GM23248 (cell line): ENCODE measurements at regions not wholly inside any gene's neighbourhood (a gene's known extent, or its start where the extent isn't known, plus 50 kb on each side); places are given as distances from the start of the nearest gene placed in this dataset.

Experiments used
- EZH2 ChIP-seq: fragments of 200-600 bp; sonication (generic); IDR thresholded peaks from 2 replicates; pipeline ENCODE4 v1.6.1; 2018; ENCODE audit warnings: antibody characterized with exemption, mild to moderate bottlenecking; ENCODE audit not compliant: insufficient read depth, poor library complexity, severe bottlenecking
- EZH2phosphoT487 ChIP-seq: fragments of 200-600 bp; sonication (generic); IDR thresholded peaks from 2 replicates; pipeline ENCODE4 v1.6.1; 2018; ENCODE audit warnings: antibody characterized with exemption, moderate library complexity, mild to moderate bottlenecking, low read depth; ENCODE audit not compliant: insufficient read depth

DNA sequence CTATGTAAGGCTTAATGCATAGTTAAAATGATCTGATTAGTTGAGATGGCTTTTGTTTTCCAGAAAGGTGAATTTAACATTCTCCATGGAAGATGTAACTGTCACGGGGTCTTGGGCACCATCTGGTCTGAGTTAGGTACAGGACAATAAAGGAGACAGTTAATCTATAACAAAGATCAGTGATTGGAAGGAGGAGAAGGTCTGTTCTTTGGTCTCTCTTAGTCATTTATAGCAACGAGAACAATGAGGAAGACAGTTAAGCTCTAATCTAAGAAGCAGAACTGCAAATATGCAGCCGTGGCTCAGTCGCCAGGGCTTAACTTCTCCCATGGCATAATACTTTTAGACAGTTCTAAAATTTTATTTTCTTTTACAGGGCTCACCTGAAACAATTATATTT lies 405.5 kb upstream of the SULF2 start:
- no peak for TF ChIP-seq EZH2
- TF ChIP-seq EZH2phosphoT487: no peak
